GM23338 (cell line): ENCODE measurements at regions not wholly inside any gene's neighbourhood (a gene's known extent, or its start where the extent isn't known, plus 50 kb on each side); places are given as distances from the start of the nearest gene placed in this dataset.

ENCODE experiments used
- ATAC-seq: fragments of 200-7000 bp; cut with Tn5 transposase; 3 replicates; pipeline ENCODE4 v1.9.1; 2020
- DNase-seq: peaks from one replicate; pipeline ENCODE4 v3.0.0-alpha.2; 2015; ENCODE audit warnings: low spot score
- H2AFZ ChIP-seq: fragments of 200-600 bp; sonication (generic); 2 replicates; pipeline ENCODE4 v1.8.0; 2016; ENCODE audit warnings: antibody characterized with exemption, mild to moderate bottlenecking, moderate library complexity
- H3F3A ChIP-seq: fragments of 200-600 bp; sonication (generic); replicated peaks from 2 replicates; pipeline ENCODE4 v1.8.0; 2017; ENCODE audit warnings: antibody characterized with exemption, mixed run types, low read depth
- H3K27ac ChIP-seq: fragments of 200-600 bp; sonication (generic); 2 replicates; pipeline ENCODE4 v1.6.1; 2016; ENCODE audit warnings: low read depth
- H3K27me3 ChIP-seq: fragments of 200-600 bp; sonication (generic); 2 replicates; pipeline ENCODE4 v1.8.0; 2016; ENCODE audit warnings: mild to moderate bottlenecking, mixed run types, moderate library complexity; ENCODE audit not compliant: insufficient read depth
- H3K36me3 ChIP-seq: fragments of 200-600 bp; sonication (generic); 2 replicates; pipeline ENCODE4 v1.8.0; 2016; ENCODE audit warnings: mild to moderate bottlenecking; ENCODE audit not compliant: insufficient read depth
- H3K4me1 ChIP-seq: fragments of 200-600 bp; sonication (generic); 2 replicates; pipeline ENCODE4 v1.8.0; 2016; ENCODE audit warnings: mild to moderate bottlenecking, moderate library complexity; ENCODE audit not compliant: insufficient read depth
- H3K4me2 ChIP-seq: fragments of 200-600 bp; sonication (generic); 2 replicates; pipeline ENCODE4 v1.7.1; 2017; ENCODE audit warnings: mixed run types
- H3K4me3 ChIP-seq: fragments of 200-600 bp; sonication (generic); 2 replicates; pipeline ENCODE4 v1.6.1; 2016; ENCODE audit warnings: mixed run types
- H3K79me2 ChIP-seq: fragments of 200-600 bp; sonication (generic); replicated peaks from 2 replicates; pipeline ENCODE4 v1.8.0; 2017; ENCODE audit warnings: mild to moderate bottlenecking; ENCODE audit not compliant: insufficient read depth
- H3K9me2 ChIP-seq: fragments of 200-600 bp; sonication (generic); 2 replicates; pipeline ENCODE4 v1.8.0; 2017; ENCODE audit not compliant: insufficient read depth
- H4K20me1 ChIP-seq: fragments of 200-600 bp; sonication (generic); replicated peaks from 2 replicates; pipeline ENCODE4 v1.8.0; 2017; ENCODE audit warnings: mild to moderate bottlenecking; ENCODE audit not compliant: insufficient read depth
- H3K27ac Mint-ChIP-seq: 2 replicates; pipeline ENCODE4 v1.8.0; 2020; ENCODE audit warnings: inconsistent platforms, mild to moderate bottlenecking, moderate library complexity, mixed read lengths
- H3K27me3 Mint-ChIP-seq: 3 replicates; pipeline ENCODE4 v1.8.0; 2022; ENCODE audit warnings: low read depth, mild to moderate bottlenecking, moderate library complexity, mixed read lengths, inconsistent platforms; ENCODE audit not compliant: insufficient read depth, poor library complexity
- H3K36me3 Mint-ChIP-seq: 3 replicates; pipeline ENCODE4 v1.8.0; 2021; ENCODE audit warnings: low read depth, mild to moderate bottlenecking, inconsistent platforms, moderate library complexity, mixed read lengths
- H3K4me1 Mint-ChIP-seq: 3 replicates; pipeline ENCODE4 v1.8.0; 2020; ENCODE audit warnings: mild to moderate bottlenecking, inconsistent platforms, mixed read lengths
- H3K4me3 Mint-ChIP-seq: 3 replicates; pipeline ENCODE4 v1.8.0; 2021; ENCODE audit warnings: moderate library complexity, mild to moderate bottlenecking, inconsistent platforms, mixed read lengths
- H3K9me3 Mint-ChIP-seq: 3 replicates; pipeline ENCODE4 v1.8.0; 2020; ENCODE audit warnings: moderate library complexity, mild to moderate bottlenecking, inconsistent platforms, mixed read lengths
- CREB1 ChIP-seq: fragments of 250-450 bp; sonication (Bioruptor Pico); IDR thresholded peaks from 2 replicates; pipeline ENCODE4 v1.5.0; 2020; ENCODE audit warnings: low read depth, mild to moderate bottlenecking, moderate library complexity
- CTCF ChIP-seq, 2 experiments: fragments of 200-600 bp in 1 of 2; sonication (generic) in 1 of 2; conservative IDR thresholded peaks; 2 replicates each; pipeline versions ENCODE4 v1.5.1 to v1.6.1; 2016 to 2017; ENCODE audit warnings: antibody characterized with exemption in 2 of 2, low read depth in 2 of 2, mild to moderate bottlenecking in 2 of 2, moderate library complexity in 1 of 2
- ETS1 ChIP-seq: IDR thresholded peaks from 2 replicates; pipeline ENCODE4 v1.6.1; 2016; ENCODE audit warnings: antibody characterized with exemption
- EZH2phosphoT487 ChIP-seq: fragments of 200-600 bp; sonication (generic); IDR thresholded peaks from one replicate; pipeline ENCODE4 v1.8.1; 2018; ENCODE audit warnings: antibody characterized with exemption; ENCODE audit not compliant: unreplicated experiment
- JUNB ChIP-seq: IDR thresholded peaks from one replicate; pipeline ENCODE4 v1.6.1; 2016; ENCODE audit warnings: antibody characterized with exemption; ENCODE audit not compliant: unreplicated experiment
- NANOG ChIP-seq: IDR thresholded peaks from 2 replicates; pipeline ENCODE4 v1.6.1; 2016; ENCODE audit warnings: antibody characterized with exemption, borderline replicate concordance
- POLR2AphosphoS5 ChIP-seq: IDR thresholded peaks from 2 replicates; pipeline ENCODE4 v1.6.1; 2016; ENCODE audit warnings: antibody characterized with exemption, low read depth
- STAT1 ChIP-seq: IDR thresholded peaks from one replicate; pipeline ENCODE4 v1.6.1; 2016; ENCODE audit warnings: antibody characterized with exemption; ENCODE audit not compliant: unreplicated experiment
- ZNF114 ChIP-seq: fragments of 250-450 bp; sonication (Bioruptor Pico); IDR thresholded peaks from 2 replicates; pipeline ENCODE4 v1.5.0; 2020; ENCODE audit warnings: mild to moderate bottlenecking, moderate library complexity

- no peak overlapping the region for H3K27ac Mint-ChIP-seq
- Histone ChIP-seq H3K36me3 (no peaks in the 10 kb centered on the region), H3K4me3 (no peak overlapping the region), H3F3A (no peaks in the 10 kb centered on the region), H3K27ac (no peak overlapping the region), H2AFZ (peak overlapping the region; percentile 8; the same call in 1 of the 2 replicates), H3K4me1 (no peaks in the 10 kb centered on the region), H3K79me2 (no peaks in the 10 kb centered on the region), H3K4me2 (no peak overlapping the region), H3K9me2 (no peaks in the 10 kb centered on the region), H3K27me3 (no peaks in the 10 kb centered on the region), H4K20me1 (no peaks in the 10 kb centered on the region)
- ATAC-seq = no peak
- H3K4me1 Mint-ChIP-seq = peaks cover 4% of the 10 kb centered on the region
- no peak overlapping the region for H3K4me3 Mint-ChIP-seq
- DNase-seq = no peak
- no peaks in the 10 kb centered on the region for H3K9me3 Mint-ChIP-seq
- peaks cover 11% of the 10 kb centered on the region for H3K27me3 Mint-ChIP-seq
- TF ChIP-seq ZNF114 (CRISPR knock-in tag) (no peak), EZH2phosphoT487 (no peak), CREB1 (no peak), NANOG (no peak), CTCF (conservative IDR thresholded peaks at IDR 0.05; ENCODE audit: low read depth in 2 of 2) (no peak)
- H3K36me3 Mint-ChIP-seq = no peaks in the 10 kb centered on the region
These were observed 56.4 kb upstream of the SEC11C start for GRCh38 chr18:59083136-59083818.

GRCh38 chr18:59085126-59085794 is 54.4 kb upstream of the SEC11C start:
- no peak overlapping the region for H3K4me3 ChIP-seq
- no peak for TF ChIP-seq JUNB
- TF ChIP-seq NANOG = no peak
- no peak for TF ChIP-seq EZH2phosphoT487
- no peak for TF ChIP-seq STAT1
- no peak for TF ChIP-seq CREB1
- TF ChIP-seq ZNF114 (CRISPR knock-in tag) = no peak
- Mint-ChIP-seq H3K4me3 (no peak overlapping the region), H3K4me1 (peaks cover 4% of the 10 kb centered on the region), H3K9me3 (no peaks in the 10 kb centered on the region), H3K27ac (no peak overlapping the region), H3K36me3 (no peaks in the 10 kb centered on the region), H3K27me3 (peaks cover 9% of the 10 kb centered on the region)
- no peaks in the 10 kb centered on the region for H3K79me2 ChIP-seq
- H3K9me2 ChIP-seq = no peaks in the 10 kb centered on the region
- no peaks in the 10 kb centered on the region for H3K36me3 ChIP-seq
- H3K4me1 ChIP-seq = no peaks in the 10 kb centered on the region
- no peak overlapping the region for H3K27ac ChIP-seq
- H3F3A ChIP-seq = no peaks in the 10 kb centered on the region
- no peak overlapping the region for H3K4me2 ChIP-seq
- DNase-seq (no peak), ATAC-seq (no peak)
- peak overlapping the region; percentile 86 for H2AFZ ChIP-seq
- no peaks in the 10 kb centered on the region for H4K20me1 ChIP-seq
- no peaks in the 10 kb centered on the region for H3K27me3 ChIP-seq

GRCh38 chr18:59085797-59086196 is 53.9 kb upstream of the SEC11C start:
- no peak overlapping the region for H2AFZ ChIP-seq
- ATAC-seq = no peak
- DNase-seq = no peak
- Mint-ChIP-seq H3K9me3 (no peaks in the 10 kb centered on the region), H3K4me3 (no peak overlapping the region), H3K36me3 (no peaks in the 10 kb centered on the region), H3K27me3 (peaks cover 9% of the 10 kb centered on the region), H3K27ac (no peak overlapping the region), H3K4me1 (peaks cover 4% of the 10 kb centered on the region)
- H3K4me2 ChIP-seq = no peak overlapping the region
- H3K9me2 ChIP-seq = peaks cover 5% of the 10 kb centered on the region; the same call in 1 of the 2 replicates
- no peak overlapping the region for H3K4me3 ChIP-seq
- no peak overlapping the region for H3K27ac ChIP-seq
- H3K27me3 ChIP-seq = no peaks in the 10 kb centered on the region
- no peaks in the 10 kb centered on the region for H3K36me3 ChIP-seq
- no peaks in the 10 kb centered on the region for H4K20me1 ChIP-seq
- H3K79me2 ChIP-seq = no peaks in the 10 kb centered on the region
- 0 out of 2 replicates have a peak, but pooled peaks cover under 1% of the 10 kb centered on the region for H3K4me1 ChIP-seq
- no peaks in the 10 kb centered on the region for H3F3A ChIP-seq
- TF ChIP-seq CREB1 = no peak
- TF ChIP-seq JUNB = no peak
- no peak for TF ChIP-seq POLR2AphosphoS5
- TF ChIP-seq ETS1 = no peak
